Fibroblast of the aortic adventitia (primary cell): ENCODE measurements at regions not wholly inside any gene's neighbourhood (a gene's known extent, or its start where the extent isn't known, plus 50 kb on each side); places are given as distances from the start of the nearest gene placed in this dataset.

Experiments used
- DNase-seq: peaks from one replicate; pipeline ENCODE4 v3.0.0-alpha.2; 2010; ENCODE audit warnings: low read depth
- H3K4me3 ChIP-seq: 2 replicates; pipeline ENCODE4 v1.5.1; 2011; ENCODE audit warnings: low read depth, mild to moderate bottlenecking, control low read depth, low read length, moderate library complexity
- CTCF ChIP-seq: IDR thresholded peaks from 2 replicates; pipeline ENCODE4 v1.5.1; 2011; ENCODE audit warnings: mild to moderate bottlenecking, low read length, control low read depth, inconsistent platforms; ENCODE audit not compliant: insufficient read depth

GRCh38 chr14:34931206-34931605, 51.6 kb upstream of the SRP54 start:
- TF ChIP-seq CTCF, result no peak
- H3K4me3 ChIP-seq, result no peak overlapping the region
- DNase-seq, result peak; percentile 38

GRCh38 chr14:34930591-34931091, 52.2 kb upstream of the SRP54 start:
- H3K4me3 ChIP-seq, result no peak overlapping the region
- no peak for DNase-seq
- no peak for TF ChIP-seq CTCF

- TF ChIP-seq CTCF, result no peak
- DNase-seq, result peak; percentile 74
- H3K4me3 ChIP-seq, result no peak overlapping the region
These were observed 51.4 kb upstream of the BAZ1A start for GRCh38 chr14:34926552-34926951.
